SK-N-SH treated with all-trans-retinoic acid at 6 μM for 48 hours (cell line): ENCODE measurements at regions not wholly inside any gene's neighbourhood (a gene's known extent, or its start where the extent isn't known, plus 50 kb on each side); places are given as distances from the start of the nearest gene placed in this dataset.

Source experiments
- CREB5 ChIP-seq: fragments of 250-450 bp; sonication (Bioruptor Pico); IDR thresholded peaks from 2 replicates; pipeline ENCODE4 v1.5.1; 2020; ENCODE audit warnings: low read depth, mild to moderate bottlenecking, moderate library complexity
- GLIS3 ChIP-seq: fragments of 250-450 bp; sonication (Bioruptor Pico); IDR thresholded peaks from 2 replicates; pipeline ENCODE4 v1.5.0; 2020; ENCODE audit warnings: mild to moderate bottlenecking, moderate library complexity
- ISL1 ChIP-seq: fragments of 250-450 bp; sonication (Bioruptor Pico); IDR thresholded peaks from 2 replicates; pipeline ENCODE4 v2.1.2; 2022; ENCODE audit warnings: mild to moderate bottlenecking, moderate library complexity
- OSR1 ChIP-seq: fragments of 250-450 bp; sonication (Bioruptor Pico); IDR thresholded peaks from 2 replicates; pipeline ENCODE4 v1.8.0; 2022; ENCODE audit warnings: moderate library complexity, mild to moderate bottlenecking, inconsistent platforms
- RARB ChIP-seq: fragments of 250-450 bp; sonication (Bioruptor Pico); IDR thresholded peaks from 2 replicates; pipeline ENCODE4 v1.8.0; 2021; ENCODE audit warnings: mild to moderate bottlenecking, moderate library complexity
- TOX ChIP-seq: fragments of 250-450 bp; sonication (Bioruptor Pico); IDR thresholded peaks from 2 replicates; pipeline ENCODE4 v1.8.0; 2021; ENCODE audit warnings: mild to moderate bottlenecking, moderate library complexity, borderline replicate concordance
- ZFP30 ChIP-seq: fragments of 450-650 bp; formaldehyde crosslinking; IDR thresholded peaks from 2 replicates; pipeline ENCODE4 v1.5.0; 2022; ENCODE audit warnings: mild to moderate bottlenecking, moderate library complexity
- TF ChIP-seq, protein P1 (sequence below): fragments of 250-450 bp; sonication (Bioruptor Pico); IDR thresholded peaks from 2 replicates; pipeline ENCODE4 v1.8.0; 2020; ENCODE audit warnings: mild to moderate bottlenecking, moderate library complexity, borderline replicate concordance
- TF ChIP-seq, protein P2 (sequence below): fragments of 250-450 bp; sonication (Bioruptor Pico); IDR thresholded peaks from 2 replicates; pipeline ENCODE4 v1.5.0; 2020; ENCODE audit warnings: mild to moderate bottlenecking, moderate library complexity

DNA sequence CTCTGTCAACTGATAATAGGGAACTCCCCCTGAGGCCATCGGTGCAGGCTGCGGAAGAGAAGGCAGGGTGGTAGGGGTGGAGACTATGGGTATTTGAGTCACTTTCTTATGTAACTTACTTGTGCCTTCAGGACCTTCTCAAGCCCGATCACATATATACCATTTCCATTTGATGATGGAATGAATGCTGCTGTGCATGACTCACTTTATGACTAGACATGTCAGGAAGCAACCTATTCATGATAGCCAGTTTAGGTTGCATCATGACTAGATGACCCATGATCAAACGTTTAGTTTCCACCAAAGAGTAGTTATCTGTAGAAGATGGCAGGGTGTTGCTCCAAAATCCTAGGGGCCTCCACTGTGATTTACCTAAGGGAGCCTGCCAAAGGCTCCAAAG is 435.5 kb downstream of the DTHD1 start:
- TF ChIP-seq RARB (CRISPR knock-in tag) (no peak), ISL1 (no peak), ZFP30 (CRISPR knock-in tag) (no peak), TOX (no peak), OSR1 (CRISPR knock-in tag) (no peak), GLIS3 (CRISPR knock-in tag) (no peak), CREB5 (CRISPR knock-in tag) (no peak)
- TF ChIP-seq, protein P1, sequence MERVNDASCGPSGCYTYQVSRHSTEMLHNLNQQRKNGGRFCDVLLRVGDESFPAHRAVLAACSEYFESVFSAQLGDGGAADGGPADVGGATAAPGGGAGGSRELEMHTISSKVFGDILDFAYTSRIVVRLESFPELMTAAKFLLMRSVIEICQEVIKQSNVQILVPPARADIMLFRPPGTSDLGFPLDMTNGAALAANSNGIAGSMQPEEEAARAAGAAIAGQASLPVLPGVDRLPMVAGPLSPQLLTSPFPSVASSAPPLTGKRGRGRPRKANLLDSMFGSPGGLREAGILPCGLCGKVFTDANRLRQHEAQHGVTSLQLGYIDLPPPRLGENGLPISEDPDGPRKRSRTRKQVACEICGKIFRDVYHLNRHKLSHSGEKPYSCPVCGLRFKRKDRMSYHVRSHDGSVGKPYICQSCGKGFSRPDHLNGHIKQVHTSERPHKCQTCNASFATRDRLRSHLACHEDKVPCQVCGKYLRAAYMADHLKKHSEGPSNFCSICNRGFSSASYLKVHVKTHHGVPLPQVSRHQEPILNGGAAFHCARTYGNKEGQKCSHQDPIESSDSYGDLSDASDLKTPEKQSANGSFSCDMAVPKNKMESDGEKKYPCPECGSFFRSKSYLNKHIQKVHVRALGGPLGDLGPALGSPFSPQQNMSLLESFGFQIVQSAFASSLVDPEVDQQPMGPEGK, result no peak
- TF ChIP-seq, protein P2, sequence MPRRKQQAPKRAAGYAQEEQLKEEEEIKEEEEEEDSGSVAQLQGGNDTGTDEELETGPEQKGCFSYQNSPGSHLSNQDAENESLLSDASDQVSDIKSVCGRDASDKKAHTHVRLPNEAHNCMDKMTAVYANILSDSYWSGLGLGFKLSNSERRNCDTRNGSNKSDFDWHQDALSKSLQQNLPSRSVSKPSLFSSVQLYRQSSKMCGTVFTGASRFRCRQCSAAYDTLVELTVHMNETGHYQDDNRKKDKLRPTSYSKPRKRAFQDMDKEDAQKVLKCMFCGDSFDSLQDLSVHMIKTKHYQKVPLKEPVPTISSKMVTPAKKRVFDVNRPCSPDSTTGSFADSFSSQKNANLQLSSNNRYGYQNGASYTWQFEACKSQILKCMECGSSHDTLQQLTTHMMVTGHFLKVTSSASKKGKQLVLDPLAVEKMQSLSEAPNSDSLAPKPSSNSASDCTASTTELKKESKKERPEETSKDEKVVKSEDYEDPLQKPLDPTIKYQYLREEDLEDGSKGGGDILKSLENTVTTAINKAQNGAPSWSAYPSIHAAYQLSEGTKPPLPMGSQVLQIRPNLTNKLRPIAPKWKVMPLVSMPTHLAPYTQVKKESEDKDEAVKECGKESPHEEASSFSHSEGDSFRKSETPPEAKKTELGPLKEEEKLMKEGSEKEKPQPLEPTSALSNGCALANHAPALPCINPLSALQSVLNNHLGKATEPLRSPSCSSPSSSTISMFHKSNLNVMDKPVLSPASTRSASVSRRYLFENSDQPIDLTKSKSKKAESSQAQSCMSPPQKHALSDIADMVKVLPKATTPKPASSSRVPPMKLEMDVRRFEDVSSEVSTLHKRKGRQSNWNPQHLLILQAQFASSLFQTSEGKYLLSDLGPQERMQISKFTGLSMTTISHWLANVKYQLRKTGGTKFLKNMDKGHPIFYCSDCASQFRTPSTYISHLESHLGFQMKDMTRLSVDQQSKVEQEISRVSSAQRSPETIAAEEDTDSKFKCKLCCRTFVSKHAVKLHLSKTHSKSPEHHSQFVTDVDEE, result no peak
